Upper lobe of left lung (tissue), 6 donors: ENCODE measurements at regions not wholly inside any gene's neighbourhood (a gene's known extent, or its start where the extent isn't known, plus 50 kb on each side); places are given as distances from the start of the nearest gene placed in this dataset.

Experiments
- ATAC-seq, 2 donors: fragments of 200-7000 bp; cut with Tn5 transposase; one replicate each; pipeline ENCODE4 v1.9.1; 2022; ENCODE audit warnings: mild to moderate bottlenecking in 2 of 2, moderate library complexity in 2 of 2; ENCODE audit not compliant: low FRiP score in 2 of 2
- DNase-seq, 2 donors: peaks; one replicate each; pipeline ENCODE4 v3.0.0-alpha.2; 2019 to 2020
- H3K27ac ChIP-seq, 4 donors: fragments of 200-600 bp; sonication (generic); one replicate each; pipeline ENCODE4 v1.5.1; 2016 to 2019
- H3K27me3 ChIP-seq, 4 donors: fragments of 200-600 bp; sonication (generic); one replicate each; pipeline ENCODE4 v1.5.1; 2017 to 2019
- H3K36me3 ChIP-seq, 4 donors: fragments of 200-600 bp; sonication (generic); one replicate each; pipeline ENCODE4 v1.5.1; 2016 to 2019
- H3K4me1 ChIP-seq, 4 donors: fragments of 200-600 bp; sonication (generic); one replicate each; pipeline ENCODE4 v1.5.1; 2018 to 2019
- H3K4me3 ChIP-seq, 4 donors: fragments of 200-600 bp; sonication (generic); one replicate each; pipeline ENCODE4 v1.5.1; 2017 to 2019; ENCODE audit warnings: mild to moderate bottlenecking in 2 of 4, moderate library complexity in 1 of 4
- H3K9me3 ChIP-seq, 4 donors: fragments of 200-600 bp; sonication (generic); one replicate each; pipeline ENCODE4 v1.5.1; 2018 to 2019
- CTCF ChIP-seq, 6 experiments: fragments of 450-650 bp in 4 of 6; fragments of 200-600 bp in 2 of 6; sonication (generic) in 2 of 6; IDR thresholded peaks; one replicate each; pipeline ENCODE4 v1.5.1; 2016 to 2019; ENCODE audit warnings: antibody characterized with exemption in 6 of 6
- EP300 ChIP-seq, 4 donors: sonication (generic); formaldehyde crosslinking; IDR thresholded peaks; one replicate each; pipeline ENCODE4 v1.5.1; 2017; ENCODE audit warnings: antibody characterized with exemption in 4 of 4, control low read depth in 2 of 4
- POLR2A ChIP-seq, 4 donors: fragments of 450-650 bp; IDR thresholded peaks; one replicate each; pipeline ENCODE4 v1.5.1; 2016 to 2017; ENCODE audit warnings: antibody characterized with exemption in 4 of 4, mild to moderate bottlenecking in 2 of 4
- POLR2AphosphoS5 ChIP-seq, 2 donors: sonication (generic); formaldehyde crosslinking; IDR thresholded peaks; one replicate each; pipeline ENCODE4 v1.5.1; 2017; ENCODE audit warnings: antibody characterized with exemption in 2 of 2
- WGBS, 2 donors: methylation state at CpG; one replicate each; pipeline ENCODE4 v1.1.5; 2017 to 2018; 5-methylcytosine and 5-hydroxymethylcytosine counted together
- donor health status: DM: no; HTN: no; CAD: no; lungs with moderate emphysema.
- donor health status: DM: no; HTN: yes; CAD: no; lungs with severe emphysema.

GRCh38 chr3:15919971-15920370 is 122.2 kb upstream of the ANKRD28 start:
- H3K4me1 ChIP-seq: no peaks in the 10 kb centered on the region
- no peak for ATAC-seq
- TF ChIP-seq EP300 (IDR thresholded peaks at IDR 0.05) (no peak), CTCF (IDR thresholded peaks at IDR 0.05) (no peak), POLR2A (IDR thresholded peaks at IDR 0.05) (no peak), POLR2AphosphoS5 (IDR thresholded peaks at IDR 0.05) (no peak)
- DNase-seq: no peak
- H3K27me3 ChIP-seq: no peaks in the 10 kb centered on the region
- 92 to 94% methylated on average over 2 of the region's 2 CpGs for WGBS, 2 donors
- no peaks in the 10 kb centered on the region for H3K36me3 ChIP-seq
- H3K9me3 ChIP-seq: no peaks in the 10 kb centered on the region
- no peak overlapping the region for H3K4me3 ChIP-seq
- H3K27ac ChIP-seq: no peak overlapping the region

- H3K36me3 ChIP-seq: no peaks in the 10 kb centered on the region
- no peak for TF ChIP-seq EP300 (IDR thresholded peaks at IDR 0.05)
- no peak for TF ChIP-seq POLR2AphosphoS5 (IDR thresholded peaks at IDR 0.05)
- TF ChIP-seq POLR2A (IDR thresholded peaks at IDR 0.05): no peak
- no peak for TF ChIP-seq CTCF (IDR thresholded peaks at IDR 0.05)
- H3K27ac ChIP-seq: no peak overlapping the region
- H3K27me3 ChIP-seq: no peaks in the 10 kb centered on the region
- no peaks in the 10 kb centered on the region for H3K9me3 ChIP-seq
- ATAC-seq (no peak), DNase-seq (no peak)
- H3K4me3 ChIP-seq: no peak overlapping the region
- WGBS, 2 donors: 83 to 85% methylated on average over 5 of the region's 5 CpGs
- H3K4me1 ChIP-seq: no peaks in the 10 kb centered on the region
Observed at GRCh38 chr3:15923640-15924405, 126.0 kb upstream of the ANKRD28 start.

- TF ChIP-seq POLR2A (IDR thresholded peaks at IDR 0.05) (no peak), POLR2AphosphoS5 (IDR thresholded peaks at IDR 0.05) (no peak), CTCF (IDR thresholded peaks at IDR 0.05) (no peak), EP300 (IDR thresholded peaks at IDR 0.05) (no peak)
- Histone ChIP-seq H3K27me3 (no peaks in the 10 kb centered on the region), H3K4me3 (no peak overlapping the region), H3K4me1 (no peaks in the 10 kb centered on the region), H3K27ac (no peak overlapping the region), H3K9me3 (no peaks in the 10 kb centered on the region), H3K36me3 (no peaks in the 10 kb centered on the region)
- WGBS, 2 donors: 61 to 62% methylated on average over 2 of the region's 2 CpGs
- DNase-seq: no peak
- ATAC-seq: no peak
Observed at GRCh38 chr3:15924914-15925313, 127.1 kb upstream of the ANKRD28 start.

GRCh38 chr3:15926871-15927270 is 129.1 kb upstream of the ANKRD28 start:
- Histone ChIP-seq H3K4me1 (no peaks in the 10 kb centered on the region), H3K27ac (no peak overlapping the region), H3K27me3 (no peaks in the 10 kb centered on the region), H3K36me3 (no peaks in the 10 kb centered on the region), H3K9me3 (no peaks in the 10 kb centered on the region), H3K4me3 (no peak overlapping the region)
- WGBS, 2 donors: 78 to 87% methylated on average over 2 of the region's 2 CpGs
- ATAC-seq: no peak
- TF ChIP-seq CTCF (IDR thresholded peaks at IDR 0.05): no peak
- TF ChIP-seq POLR2A (IDR thresholded peaks at IDR 0.05): no peak
- TF ChIP-seq POLR2AphosphoS5 (IDR thresholded peaks at IDR 0.05): no peak
- TF ChIP-seq EP300 (IDR thresholded peaks at IDR 0.05): no peak
- DNase-seq: no peak

GRCh38 chr3:15927969-15928368 is 130.2 kb upstream of the ANKRD28 start:
- no peak for DNase-seq
- Histone ChIP-seq H3K4me1 (no peaks in the 10 kb centered on the region), H3K36me3 (no peaks in the 10 kb centered on the region), H3K27ac (no peak overlapping the region), H3K27me3 (no peaks in the 10 kb centered on the region), H3K4me3 (no peak overlapping the region), H3K9me3 (no peaks in the 10 kb centered on the region)
- no peak for ATAC-seq
- WGBS, 2 donors: 80 to 100% methylated on average over 1 of the region's 1 CpG
- TF ChIP-seq POLR2A (IDR thresholded peaks at IDR 0.05): no peak
